OCI-M1 (cell line): ENCODE measurements at regions not wholly inside any gene's neighbourhood (a gene's known extent, or its start where the extent isn't known, plus 50 kb on each side); places are given as distances from the start of the nearest gene placed in this dataset.
A peak's percentile ranks its signal among the peaks of the same experiment; 100 is the strongest.
"Not testable (repeated sequence)": the region's sequence is repeated elsewhere in the genome, so short reads cannot be mapped to it uniquely, and the experiment has no call there.

Experiments
- DNase-seq: peaks from one replicate; lab custom pipeline; 2025; lab: John Stamatoyannopoulos, UW

DNA sequence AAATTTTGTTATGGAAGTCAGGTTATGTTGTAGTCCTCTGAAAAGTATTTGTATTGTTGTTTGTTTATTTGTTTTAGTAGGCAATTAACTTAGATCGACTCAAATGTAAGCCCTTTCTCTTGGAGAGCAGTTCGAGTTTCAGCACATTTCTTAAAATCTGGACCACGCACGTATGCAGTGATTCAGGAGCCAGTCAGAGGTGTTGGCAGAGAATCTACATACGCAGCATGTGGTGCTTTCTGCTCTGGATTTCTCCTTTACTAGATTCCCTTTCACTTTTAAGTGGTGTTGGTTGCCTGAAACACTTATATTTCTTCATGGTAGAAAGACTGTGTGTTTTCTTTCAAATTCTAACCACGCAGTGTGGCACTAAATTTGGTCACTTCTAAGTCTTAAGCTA is 773.9 kb upstream of the LRATD1 start:
- DNase-seq = peak; percentile 4

DNA sequence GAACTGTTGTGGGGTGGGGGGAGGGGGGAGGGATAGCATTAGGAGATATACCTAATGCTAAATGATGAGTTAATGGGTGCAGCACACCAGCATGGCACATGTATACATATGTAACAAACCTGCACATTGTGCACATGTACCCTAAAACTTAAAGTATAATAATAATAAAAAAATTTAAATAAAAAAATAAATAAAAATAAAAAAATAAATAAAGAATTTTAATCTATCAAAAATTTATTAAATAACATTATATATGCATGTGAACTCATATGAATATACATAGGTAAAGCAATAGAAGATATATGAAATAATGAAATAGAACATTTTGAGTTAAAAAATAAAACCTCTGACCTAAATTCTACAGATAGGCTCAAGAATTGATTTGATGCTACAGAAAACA is 764.2 kb upstream of the LRATD1 start:
- DNase-seq = not testable (repeated sequence)

DNA sequence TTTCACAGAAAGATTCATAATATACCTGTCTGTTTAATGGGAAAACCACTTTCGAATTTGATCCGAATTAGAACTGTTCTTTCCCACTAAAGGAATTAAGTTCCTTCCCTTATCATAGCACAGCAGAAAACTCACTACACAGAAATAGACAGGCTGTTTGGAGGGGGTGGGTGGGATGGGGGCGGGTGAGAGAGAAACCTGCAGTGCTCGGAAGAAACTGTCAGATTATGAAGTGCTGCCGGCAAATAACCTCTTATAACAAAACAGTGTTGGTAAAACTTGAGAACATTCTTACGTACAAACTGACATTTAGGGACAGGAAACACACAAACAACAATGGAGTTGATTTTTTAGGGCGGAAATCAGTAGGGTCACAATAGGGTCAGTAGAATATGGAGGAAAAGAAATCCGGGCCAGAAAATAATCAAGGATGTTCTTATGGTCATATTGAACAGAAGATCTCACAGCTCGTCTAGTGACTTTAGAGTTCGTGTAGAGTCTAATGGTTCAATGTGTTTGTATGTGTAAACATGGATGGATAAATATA is 756.0 kb upstream of the LRATD1 start:
- DNase-seq = peak; percentile 62

DNA sequence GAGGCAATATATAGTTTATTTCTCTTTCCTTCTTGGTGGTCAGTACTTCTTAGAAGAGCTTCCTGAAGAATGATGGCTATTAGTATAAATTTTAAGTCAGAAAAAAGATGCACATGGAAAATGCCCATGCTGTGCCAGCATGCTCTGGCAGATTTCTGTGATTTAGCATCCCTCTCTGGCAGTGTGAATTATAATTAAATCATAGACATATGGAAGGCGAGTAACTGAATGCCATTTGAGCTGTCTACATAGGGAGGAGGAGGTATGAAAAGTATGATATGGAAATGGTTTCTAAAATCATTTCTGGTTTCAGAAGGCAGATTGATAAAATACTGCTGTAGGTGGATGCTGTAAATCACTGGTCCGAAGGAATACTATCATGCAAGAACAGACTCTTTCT is 754.9 kb upstream of the LRATD1 start:
- DNase-seq = no peak

GRCh38 chr2:13884291-13884976 is 748.1 kb upstream of the LRATD1 start:
- DNase-seq = peak; percentile 3

DNA sequence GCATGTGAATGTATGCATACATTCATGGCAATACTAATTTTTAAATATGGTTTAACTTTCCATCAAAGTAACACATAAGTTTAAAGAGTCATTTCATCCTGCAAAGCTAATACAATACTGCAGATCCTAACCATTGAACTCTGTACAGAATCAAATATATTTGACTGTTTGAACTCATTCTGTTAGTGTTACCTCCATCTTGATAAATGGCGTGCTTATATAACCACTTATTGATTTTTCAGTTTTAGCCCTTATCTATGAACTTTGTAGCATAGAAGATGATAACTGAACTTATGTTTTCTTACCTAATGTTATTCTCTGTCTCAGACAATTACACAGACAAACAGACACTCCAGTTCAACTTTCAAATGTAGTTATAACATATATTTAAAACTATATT is 731.0 kb upstream of the LRATD1 start:
- no peak for DNase-seq

GRCh38 chr2:13905831-13906230 is 726.7 kb upstream of the LRATD1 start:
- DNase-seq = no peak

- DNase-seq = no peak
Observed at GRCh38 chr2:13916066-13916465, 716.5 kb upstream of the LRATD1 start.

GRCh38 chr2:13917958-13918357 is 714.6 kb upstream of the LRATD1 start:
- DNase-seq = peak; percentile 79

DNA sequence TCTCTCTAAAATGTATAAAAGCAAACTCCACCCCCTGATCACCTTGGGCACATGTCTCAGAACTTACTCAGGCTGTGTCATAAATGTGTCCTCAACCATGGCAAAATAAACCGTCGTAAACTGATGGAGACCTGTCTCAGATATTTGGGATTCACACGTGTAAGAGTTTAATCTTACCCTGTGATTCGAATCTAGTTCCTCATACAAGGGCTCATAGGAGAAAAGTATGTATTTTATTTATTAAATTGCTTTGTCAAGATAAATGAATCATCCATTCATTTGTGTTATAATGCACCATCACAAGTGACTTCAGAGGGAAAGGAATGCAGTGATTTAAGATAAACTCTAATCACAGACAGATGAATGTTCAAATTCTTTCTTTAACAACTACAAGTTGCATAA is 712.5 kb upstream of the LRATD1 start:
- DNase-seq = no peak

DNA sequence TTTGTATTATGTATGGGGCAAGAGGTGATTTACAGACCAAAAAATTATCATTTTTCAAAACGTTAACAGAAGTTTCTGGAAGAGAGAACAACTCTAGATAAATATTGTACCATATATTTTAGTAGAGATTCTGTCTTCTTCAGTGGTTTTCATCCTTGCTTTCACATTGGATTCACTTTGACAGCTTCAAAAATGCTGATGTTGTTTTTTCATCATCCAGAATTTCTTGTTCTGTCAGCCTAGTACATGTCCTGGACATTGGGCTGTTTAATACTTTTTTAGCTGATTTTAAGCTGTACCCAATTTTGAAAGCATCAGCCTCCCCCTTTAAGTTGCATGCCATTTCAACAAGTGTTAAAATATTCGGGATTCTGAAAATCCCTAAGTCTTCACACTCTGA is 711.3 kb upstream of the LRATD1 start:
- DNase-seq = no peak

DNA sequence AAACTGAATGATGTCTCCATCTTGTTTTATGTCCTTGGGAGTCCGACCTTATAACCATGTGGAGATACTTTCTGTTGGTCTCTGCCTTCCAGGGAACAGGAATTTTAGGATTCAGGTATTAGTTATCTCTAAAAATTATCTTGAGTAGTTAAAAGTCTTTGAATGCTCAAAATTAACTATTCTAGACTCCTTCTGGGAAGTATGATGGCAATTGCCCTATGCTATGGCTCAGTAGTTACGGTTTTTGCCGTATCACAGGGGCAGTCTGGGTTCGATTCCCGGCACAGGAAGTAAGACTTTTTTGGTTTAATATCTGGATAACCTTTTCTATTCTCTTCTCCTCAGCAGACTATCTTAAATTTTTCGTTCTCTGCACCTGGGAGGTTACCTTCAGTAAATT is 708.7 kb upstream of the LRATD1 start:
- DNase-seq = no peak

DNA sequence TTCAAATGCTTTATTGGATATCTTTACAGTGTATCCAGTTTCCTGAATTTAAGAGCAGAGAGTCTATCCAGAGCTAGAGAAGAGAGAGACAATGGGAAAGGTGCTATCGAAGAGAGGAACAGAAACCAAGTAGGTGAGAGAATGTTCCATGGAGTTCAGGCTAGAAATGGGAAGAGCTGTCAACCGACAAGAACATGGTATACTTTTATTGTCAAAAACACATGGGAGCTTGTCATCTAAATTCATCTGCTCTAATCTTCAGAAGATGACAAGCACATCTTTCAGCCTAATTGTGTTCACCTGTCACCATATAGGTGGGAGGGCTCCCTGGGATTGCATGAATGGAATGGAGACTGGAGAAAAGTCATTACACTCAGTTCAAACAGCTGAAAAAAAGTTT is 690.4 kb upstream of the LRATD1 start:
- DNase-seq = no peak

- no peak for DNase-seq
Observed at GRCh38 chr2:13950761-13951160, 681.8 kb upstream of the LRATD1 start.

- DNase-seq = peak; percentile 74
Observed at GRCh38 chr2:13968811-13969210, 663.7 kb upstream of the LRATD1 start.

DNA sequence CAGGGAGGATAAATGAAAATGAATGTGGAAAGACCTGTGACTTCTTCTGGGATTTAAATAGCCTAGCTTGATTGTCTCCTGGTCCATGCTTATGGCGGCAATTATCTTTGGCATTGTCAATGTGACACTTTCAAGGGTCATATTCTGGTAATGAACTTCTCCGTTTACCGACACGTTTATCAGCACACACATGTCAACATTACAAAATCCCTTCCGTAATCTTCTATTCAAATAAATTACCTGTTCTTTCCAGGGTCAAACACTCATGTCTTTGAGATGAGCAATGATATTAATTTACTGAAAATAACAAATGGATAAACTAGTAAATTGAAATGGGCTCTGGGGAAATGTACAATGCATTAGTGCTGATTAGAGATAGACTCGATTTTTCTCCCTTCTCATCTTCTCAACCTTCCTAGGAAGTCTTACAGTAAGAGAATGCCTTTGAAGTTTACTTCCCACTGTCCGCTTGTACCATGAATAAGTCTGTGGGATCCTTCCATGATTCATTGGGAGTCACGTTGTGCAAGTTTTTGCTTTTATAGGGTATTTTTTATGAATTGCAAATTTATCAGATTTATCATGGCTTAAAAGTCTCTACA is 646.3 kb upstream of the LRATD1 start:
- DNase-seq = no peak

DNA sequence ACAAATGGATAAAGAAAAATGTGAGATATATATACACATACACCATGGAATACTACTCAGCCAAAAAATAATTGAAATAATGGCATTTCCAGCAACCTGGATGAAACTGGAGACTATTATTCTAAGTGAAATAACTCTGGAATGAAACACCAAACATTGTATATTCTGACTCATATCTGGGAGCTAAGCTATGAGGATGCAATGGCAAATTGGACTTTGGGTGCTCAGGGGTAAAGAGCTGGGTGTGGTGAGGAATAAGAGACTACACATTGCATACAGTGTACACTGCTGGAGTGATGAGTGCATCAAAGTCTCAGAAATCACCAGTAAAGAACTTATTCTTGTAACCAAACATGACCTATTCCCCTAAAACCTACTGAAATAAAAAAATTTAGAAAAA is 636.0 kb upstream of the LRATD1 start:
- DNase-seq = no peak

- DNase-seq = no peak
Observed at GRCh38 chr2:14011190-14011589, 621.3 kb upstream of the LRATD1 start.

DNA sequence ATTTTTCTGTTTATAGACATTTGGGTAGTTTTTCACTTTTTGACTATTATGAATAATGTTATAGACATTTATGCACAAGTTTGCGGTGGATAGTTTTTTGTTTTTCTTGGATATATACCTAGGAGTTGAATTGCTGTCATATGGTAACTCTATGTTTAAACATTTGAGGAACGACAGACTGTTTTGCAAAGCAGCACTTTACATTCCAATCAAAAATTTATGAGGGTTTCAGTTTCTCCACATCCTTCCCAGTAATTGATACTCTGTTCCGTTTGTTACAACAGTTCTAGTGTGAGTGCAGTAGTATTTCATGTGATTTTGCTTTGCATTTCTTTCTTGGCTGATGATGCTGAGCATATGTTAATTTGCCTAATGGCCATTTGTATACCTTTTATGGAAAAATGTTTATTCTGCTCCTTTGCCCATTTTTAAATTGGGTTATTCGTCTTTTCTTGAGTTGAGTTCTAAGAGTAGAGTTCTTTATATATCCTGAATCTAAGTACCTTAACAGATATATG is 617.3 kb upstream of the LRATD1 start:
- DNase-seq = no peak

DNA sequence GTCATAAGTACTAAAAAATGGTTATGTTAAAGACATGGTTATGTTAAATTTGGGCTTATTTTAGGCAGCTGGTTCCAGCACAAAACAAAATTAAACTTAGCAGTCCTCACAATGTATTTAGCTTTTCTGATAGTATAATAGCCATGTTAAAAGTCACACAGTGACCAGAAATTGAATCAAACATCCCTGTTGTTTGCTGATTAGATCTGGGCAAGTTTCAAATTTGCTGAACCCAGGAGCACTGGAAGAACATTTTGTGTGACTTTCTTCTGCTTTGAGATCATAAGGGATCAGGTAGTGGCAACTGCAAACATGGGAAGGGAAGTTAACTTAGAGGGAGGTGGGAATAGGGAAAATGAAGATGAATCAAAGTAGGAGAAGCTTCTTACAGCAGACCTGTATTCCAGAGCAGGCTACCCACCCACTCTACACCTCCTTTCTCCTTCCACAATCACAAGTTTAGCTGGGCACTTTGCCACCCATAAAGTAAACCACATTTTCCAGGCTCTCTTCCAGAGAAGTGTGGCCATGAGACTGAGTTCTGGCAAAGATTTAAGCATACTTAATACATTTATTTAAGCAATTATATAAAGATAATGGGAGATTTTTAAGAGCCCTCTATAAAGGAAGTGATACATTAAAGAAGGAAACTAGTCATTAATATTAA is 616.1 kb upstream of the LRATD1 start:
- DNase-seq = no peak

GRCh38 chr2:14018620-14019019 is 613.9 kb upstream of the LRATD1 start:
- no peak for DNase-seq

DNA sequence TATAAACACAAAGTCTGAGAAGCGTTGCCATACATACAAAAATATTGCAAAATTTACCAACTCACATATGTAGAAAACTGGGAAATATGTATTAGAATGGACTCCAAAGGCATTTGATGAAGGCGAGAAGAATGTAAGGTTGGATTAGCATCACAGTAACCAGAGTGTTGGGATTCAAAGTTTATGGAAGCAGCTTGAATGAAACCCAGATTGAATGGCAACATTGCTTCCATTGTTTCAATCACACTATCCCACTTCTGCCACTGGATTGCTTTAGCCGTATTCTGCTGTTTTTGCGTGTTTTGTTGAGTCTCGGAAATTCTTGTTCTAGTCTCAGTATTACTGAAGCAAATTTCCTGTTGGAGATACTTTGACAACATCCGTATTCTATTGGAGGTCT is 609.0 kb upstream of the LRATD1 start:
- no peak for DNase-seq

GRCh38 chr2:14039134-14039533 is 593.4 kb upstream of the LRATD1 start:
- DNase-seq = no peak
